KBM-7 (cell line): ENCODE measurements at regions not wholly inside any gene's neighbourhood (a gene's known extent, or its start where the extent isn't known, plus 50 kb on each side); places are given as distances from the start of the nearest gene placed in this dataset.
"Not testable (repeated sequence)": the region's sequence is repeated elsewhere in the genome, so short reads cannot be mapped to it uniquely, and the experiment has no call there.

Experiments
- DNase-seq: peaks from one replicate; pipeline ENCODE4 v3.0.0-alpha.2; 2015
- in situ Hi-C: fragments of 300-500 bp; cut with MboI; formaldehyde crosslinking; loops from 2 replicates; pipeline ENCODE4 v1.14.3; 2020; ENCODE audit warnings: low sequenced_read_pairs, low pct_unique_long_range_greater_than_20kb, mixed read lengths

DNA sequence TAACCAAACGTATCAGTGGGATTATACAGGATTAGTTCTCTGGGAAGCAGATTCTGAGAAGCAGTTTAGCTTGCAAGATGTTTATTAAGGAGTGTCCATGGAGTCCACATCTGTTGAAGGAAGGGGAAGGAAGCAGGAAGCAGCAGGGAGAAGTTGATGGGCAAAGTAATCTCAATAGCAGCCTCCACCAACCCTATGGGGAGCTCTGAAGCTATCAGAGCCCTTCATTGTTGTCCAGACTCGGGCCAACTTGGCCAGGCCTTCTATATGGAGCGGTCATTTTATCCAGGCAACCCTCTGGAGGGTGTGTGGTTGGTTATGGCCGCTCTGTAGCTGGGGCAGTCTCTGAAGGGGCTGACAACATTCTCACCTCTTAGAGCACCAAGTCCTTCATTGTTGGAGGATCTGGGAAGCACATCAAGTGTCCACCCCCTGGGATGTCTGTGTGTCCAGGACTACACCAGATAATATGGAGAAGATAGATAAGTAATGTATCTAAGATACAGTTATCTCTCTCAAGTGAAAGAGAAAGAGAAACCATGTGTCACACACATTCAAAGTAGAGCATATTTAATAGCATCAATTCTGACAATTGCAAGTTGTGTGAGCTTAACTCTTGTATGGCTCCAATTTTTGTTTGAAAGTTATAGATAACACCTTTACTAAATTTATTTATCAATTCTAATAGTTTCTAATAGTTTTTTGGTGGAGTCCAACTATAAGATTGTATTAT, 101.7 kb upstream of the TRIM77 start:
- in situ Hi-C loops = no loop called here

DNA sequence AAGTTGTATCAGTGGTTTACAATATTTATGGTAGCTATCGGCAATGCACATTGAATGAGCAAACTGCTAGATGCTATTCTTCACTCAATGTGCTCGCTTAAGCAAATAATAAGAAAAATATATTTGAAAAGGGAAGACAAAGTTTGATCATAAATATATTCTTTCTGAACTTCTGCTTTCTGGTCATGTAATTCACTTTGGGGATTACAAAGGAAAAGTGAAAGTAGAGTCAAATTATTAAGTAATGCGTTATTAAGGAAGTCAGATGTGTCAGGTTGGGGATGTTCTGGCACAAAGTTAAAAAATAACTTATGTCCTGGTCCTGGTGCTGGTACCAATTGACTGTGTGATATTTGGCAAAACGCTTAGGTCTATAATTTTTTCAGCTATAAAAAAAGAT, 98.0 kb upstream of the TRIM77 start:
- in situ Hi-C loops = no loop called here
- DNase-seq = no peak

More for the DNA sequence above, 101.7 kb upstream of the TRIM77 start:
- no peak for DNase-seq

DNA sequence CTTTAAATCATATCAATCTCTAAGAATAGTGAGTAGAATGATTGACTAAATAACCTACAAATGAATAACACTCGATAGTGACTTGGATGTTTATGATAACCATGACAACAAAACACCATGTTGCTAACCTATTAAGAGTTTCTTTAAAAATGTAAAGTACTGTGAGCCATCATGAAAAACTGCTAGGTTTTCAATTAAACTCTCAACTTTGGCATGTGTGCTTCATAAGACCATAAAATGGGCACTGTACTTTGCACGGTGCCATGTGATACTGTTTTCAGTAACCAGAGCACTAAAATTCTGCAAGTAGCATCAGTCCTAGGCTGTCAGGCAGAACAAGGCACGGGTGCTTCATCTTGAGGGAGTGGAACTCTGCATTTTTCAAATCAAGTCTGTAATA, 96.2 kb upstream of the TRIM77 start:
- DNase-seq = no peak
- in situ Hi-C loops = no loop called here

DNA sequence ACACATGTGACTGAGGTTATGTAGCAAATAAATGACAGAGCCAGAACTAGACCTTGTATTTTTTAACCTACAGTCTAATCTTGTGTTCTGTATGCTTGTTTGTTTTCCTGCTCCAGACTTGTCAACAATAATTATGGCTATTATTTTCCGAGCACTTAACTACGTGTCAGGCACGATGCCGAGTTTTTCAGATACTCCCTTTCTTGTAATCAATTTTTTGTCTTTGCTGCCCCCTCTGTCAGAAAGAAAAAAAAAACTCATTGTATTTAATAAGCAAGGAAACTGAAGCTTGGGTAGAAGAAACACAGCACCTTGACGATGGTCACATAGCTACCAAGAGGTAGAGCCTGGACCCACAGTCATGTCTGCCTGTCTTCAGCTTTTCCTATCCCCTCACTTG, 95.7 kb upstream of the TRIM77 start:
- in situ Hi-C loops, DNase-seq: not testable (repeated sequence)

DNA sequence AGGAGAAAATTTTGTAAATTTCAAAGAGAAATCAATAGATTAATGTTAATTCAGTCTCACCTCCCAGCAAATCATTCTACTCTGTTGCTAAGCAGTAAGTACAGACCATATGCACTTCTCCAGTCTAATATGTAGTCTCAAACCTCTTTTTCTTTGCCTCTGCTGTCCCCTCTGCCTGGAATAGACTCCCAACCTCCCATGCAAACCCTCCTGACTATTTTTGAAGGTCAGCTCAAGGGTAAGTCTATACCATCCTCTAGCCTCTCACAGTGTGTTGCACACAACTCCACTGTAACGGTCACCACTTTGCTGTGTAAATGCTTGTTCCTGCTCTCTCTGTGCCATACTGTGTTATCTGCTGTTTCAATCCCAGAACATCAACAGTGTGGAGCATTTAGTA, 94.5 kb upstream of the TRIM77 start:
- in situ Hi-C loops = not testable (repeated sequence)

DNA sequence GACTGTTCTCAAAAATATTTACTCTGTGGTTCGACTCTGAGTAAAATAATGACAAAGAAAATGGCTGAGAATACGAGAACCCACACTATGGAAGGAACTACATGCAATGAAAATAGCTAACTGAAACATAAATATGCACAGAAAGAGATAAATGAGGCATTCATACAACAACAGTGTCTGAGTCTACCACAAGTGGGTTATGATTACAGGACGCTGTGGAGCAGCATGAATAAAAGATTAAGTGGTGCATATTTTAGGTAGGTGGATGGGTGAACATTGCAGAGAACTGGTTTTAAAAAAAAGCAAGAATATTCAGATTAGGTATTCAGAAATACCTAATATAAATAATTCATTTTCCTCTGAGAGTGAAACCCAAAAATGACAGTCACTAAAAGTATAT, 93.9 kb upstream of the TRIM77 start:
- in situ Hi-C loops, DNase-seq: not testable (repeated sequence)

More for the DNA sequence above, 94.5 kb upstream of the TRIM77 start:
- DNase-seq = not testable (repeated sequence)

DNA sequence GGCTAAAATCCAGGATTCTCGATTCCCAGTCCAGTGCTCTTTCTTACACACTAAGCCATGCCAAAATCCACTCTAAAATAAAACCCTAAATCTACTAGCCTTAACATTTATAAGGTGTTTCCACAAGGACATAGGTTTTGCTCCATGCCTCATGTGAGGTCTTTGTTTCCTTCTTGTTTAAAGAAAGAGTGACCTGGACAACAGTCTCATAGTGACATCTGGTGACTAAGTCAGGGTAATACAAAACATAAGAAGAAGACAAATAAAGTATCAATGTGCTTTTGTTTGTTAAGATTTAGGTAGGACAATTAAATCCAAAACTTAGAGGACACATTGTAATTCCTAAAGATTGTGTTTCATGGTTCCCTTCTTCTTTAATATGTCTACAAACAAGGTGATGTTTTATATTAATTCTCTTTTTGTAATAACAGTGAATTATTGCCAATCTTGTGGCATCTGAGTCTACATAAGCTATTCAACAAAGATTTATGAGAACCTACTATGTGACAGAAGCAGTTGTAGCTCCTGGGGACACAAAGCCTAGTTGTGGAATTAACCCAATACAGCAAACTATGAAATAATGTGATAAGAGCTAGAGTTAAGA, 93.0 kb upstream of the TRIM77 start:
- in situ Hi-C loops = not testable (repeated sequence)
- DNase-seq = peak; percentile 2

DNA sequence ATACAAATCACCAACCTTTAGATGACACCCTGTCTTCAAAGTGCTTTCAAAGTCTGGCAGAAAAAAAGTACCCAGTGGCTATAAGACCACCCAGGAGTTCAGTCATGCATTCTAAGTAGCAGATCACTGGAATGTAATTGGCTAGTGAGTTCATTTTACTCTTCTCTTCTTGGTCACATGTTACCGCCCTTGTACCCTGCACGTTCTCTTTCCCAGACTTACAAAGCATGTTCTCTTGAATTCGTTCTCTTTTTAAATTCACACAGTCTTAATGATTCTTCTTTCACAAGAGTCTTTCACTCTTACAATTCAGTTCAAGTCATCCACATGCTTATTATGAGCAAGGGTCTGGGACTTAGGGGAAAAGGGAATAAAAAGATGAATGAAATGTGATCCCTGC, 89.4 kb upstream of the TRIM77 start:
- DNase-seq, in situ Hi-C loops: not testable (repeated sequence)

DNA sequence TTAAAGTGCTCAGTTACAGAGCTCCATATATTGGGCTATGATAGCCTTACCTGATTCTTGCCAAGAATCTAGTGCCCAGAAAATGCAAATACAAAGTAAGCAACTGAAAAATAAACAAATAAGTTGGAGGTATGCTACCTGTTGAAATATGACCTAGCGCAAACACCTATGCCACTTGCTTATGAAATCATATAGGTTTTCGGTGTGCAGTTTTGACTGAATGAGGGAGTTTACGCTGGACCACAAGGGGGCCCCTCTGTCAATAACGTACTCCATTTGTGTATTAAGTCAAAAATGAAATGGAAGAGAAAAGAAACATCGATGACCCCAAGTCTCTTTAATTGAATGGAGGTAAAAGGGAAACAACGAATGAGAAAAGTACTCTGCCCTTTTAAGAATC, 84.9 kb upstream of the TRIM77 start:
- no peak for DNase-seq
- in situ Hi-C loops = no loop called here

DNA sequence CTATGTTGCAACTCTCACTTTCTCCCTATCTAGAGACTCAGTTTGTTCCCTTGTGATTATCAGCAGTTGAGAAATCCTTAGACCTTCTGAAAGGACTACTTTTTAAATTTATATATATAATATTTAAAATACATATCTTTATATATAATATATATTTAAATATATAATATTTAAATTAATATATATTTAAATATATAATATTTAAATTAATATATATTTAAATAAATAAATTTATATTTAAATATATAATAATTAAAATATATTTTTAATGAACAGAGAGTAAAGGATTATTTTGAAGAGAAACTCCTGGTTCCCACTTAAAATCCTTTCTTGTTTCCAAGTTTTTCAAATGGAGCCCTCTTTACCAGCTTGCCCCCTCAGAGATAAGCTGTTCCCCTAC, 83.7 kb upstream of the TRIM77 start:
- in situ Hi-C loops = no loop called here

DNA sequence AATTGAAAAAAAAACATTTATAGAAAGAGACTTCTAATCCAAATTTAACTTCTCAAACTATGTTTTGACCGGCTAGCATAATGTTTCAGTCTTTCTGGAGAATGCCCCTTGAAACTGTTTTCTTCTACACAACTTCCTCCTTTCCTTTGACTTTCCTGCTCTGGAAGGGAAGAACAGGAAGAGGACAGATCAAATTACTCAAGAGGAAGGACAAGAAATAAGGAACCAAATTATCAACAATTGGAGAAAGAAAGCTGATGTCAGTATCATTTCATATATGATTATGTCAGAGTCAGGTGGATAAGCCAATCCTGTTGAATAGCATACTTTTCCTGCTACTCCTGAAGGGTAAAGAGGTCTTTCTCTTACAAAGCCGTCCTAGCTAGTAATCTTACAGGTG, 83.2 kb upstream of the TRIM77 start:
- peak; percentile 42 for DNase-seq
- in situ Hi-C loops = not testable (repeated sequence)

More for the DNA sequence above, 83.7 kb upstream of the TRIM77 start:
- no peak for DNase-seq

DNA sequence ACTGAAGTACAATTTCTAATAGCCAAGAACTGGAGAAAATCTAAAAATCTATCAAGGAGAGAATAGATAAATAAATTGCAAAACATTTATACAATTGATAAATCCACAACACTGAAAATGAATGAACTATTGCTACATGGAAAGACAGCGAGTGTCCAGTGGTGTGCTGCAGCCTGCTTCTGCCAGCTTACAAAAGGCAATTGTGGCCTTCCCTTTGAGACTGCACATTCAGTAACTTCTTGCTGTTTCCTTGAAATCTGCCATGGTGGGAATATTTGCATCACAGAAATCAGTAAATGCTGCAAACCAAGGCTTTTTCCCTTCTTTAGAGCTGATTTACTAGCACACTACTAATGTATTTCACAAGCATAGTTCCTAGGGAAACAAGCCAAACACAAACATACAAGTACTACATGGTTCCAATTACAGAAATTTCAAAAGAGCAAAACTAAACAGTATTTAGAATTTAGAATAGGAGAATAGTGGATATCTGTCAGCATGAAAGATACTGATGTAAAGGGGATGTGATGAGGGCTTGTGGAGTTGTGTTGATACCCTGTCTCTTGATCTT, 76.9 kb upstream of the TRIM77 start:
- DNase-seq = no peak
- in situ Hi-C loops = no loop called here

DNA sequence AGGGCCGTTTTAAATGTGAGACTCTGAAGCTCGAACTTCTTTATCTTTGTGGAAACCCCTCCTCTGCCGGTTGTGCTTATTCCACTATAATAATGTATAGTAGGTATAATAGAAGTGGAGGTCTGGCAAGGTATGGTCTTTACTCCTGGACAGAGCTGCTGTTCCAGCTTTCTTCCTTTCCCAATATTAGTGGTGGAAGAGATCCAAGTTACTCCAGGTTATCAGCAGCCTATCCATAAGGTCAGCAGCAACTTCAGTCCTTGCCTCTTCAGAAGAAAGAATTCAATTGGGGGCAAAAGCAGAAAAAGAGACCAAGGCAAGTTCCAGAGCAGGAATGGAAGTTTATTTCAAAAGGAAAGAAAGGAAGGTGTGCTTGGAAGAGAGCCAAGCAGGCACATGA, 69.3 kb upstream of the TRIM77 start:
- DNase-seq, in situ Hi-C loops: not testable (repeated sequence)

DNA sequence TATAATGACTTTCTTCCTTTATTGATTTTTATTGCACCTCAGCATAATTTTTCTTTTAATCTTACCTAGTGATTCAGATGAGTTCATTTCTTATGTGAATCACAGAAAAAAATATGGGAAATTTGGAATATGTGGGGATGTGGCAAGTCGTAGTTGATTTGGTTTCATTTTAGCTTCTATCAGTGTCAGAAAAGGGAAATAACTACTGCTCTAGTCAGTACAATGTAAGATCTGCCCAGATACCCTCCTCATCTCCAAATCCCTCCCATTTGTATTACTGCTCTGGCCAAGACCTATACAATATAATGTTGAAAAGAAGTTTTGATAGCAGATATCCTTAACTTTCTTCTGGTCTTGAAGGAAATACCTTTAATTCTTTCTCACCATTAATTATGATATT, 61.9 kb upstream of the TRIM77 start:
- DNase-seq, in situ Hi-C loops: not testable (repeated sequence)

DNA sequence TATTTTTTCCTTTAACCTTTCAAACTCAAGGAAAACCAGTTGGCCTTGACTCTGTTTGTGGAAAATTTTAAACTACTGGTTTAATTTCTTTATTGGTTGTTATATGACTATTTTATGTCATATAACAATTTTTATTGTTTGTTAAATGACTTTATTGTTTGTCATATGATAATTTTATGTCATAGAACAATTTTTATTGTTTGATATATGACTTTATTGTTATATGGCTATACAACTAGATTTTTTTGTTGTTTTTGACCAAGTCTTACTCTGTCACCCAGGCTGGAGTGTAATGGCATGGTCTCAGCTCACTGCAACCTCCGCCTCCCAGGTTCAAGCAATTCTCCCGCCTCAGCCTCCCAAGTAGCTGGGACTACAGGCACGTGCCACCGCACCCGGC, 61.1 kb upstream of the TRIM77 start:
- in situ Hi-C loops, DNase-seq: not testable (repeated sequence)

DNA sequence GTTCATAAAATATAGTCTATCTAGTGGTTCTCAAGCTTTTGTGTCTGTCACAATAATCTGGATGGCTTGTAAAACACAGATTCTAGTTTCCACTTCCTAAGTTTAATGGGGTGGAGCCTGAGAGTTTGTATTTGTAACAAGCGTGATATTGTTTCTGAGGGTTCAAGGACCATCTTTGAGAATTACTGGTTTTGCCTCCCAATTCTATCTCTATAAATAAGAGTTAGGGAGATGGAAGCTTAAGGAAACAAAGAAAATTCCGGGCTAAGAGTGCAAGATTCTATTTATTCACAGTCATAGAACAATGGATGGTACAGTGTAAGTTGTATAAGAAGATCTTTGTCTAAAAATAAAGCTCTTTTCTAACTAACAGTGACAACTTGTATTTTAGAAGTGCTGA, 55.4 kb upstream of the TRIM77 start:
- DNase-seq, in situ Hi-C loops: not testable (repeated sequence)

DNA sequence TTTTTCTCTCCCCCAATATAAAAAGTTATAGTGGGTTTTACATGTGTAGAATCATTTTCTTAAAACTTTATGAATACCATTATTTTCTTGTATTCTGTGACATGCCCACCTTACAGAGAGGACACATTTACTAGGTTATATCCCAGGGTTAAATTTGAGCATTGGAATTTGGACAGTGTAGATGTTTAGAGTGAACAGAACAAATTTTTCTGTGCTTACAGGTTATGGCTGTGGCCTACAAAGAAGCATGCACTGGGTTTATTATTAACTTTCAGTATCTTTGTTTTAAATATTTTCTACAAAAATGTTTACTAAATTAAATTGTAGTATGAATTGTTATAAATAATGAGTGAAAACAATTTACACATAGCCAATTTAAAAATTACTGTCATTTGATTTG, 51.3 kb upstream of the TRIM77 start:
- DNase-seq, in situ Hi-C loops: not testable (repeated sequence)

DNA sequence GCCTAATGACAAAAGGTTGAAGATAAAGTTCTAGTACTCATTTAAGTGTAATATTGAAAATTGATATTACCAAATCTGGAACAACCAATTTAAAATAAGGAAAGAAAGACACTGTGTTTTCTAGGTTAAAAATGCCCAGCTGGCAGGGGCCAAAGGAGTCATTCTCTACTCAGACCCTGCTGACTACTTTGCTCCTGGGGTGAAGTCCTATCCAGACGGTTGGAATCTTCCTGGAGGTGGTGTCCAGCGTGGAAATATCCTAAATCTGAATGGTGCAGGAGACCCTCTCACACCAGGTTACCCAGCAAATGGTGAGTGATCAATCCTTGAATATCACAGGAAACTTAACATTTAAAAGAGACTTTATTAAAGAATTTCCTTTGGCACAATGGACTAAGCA, 50.7 kb upstream of the TRIM77 start:
- in situ Hi-C loops, DNase-seq: not testable (repeated sequence)

DNA sequence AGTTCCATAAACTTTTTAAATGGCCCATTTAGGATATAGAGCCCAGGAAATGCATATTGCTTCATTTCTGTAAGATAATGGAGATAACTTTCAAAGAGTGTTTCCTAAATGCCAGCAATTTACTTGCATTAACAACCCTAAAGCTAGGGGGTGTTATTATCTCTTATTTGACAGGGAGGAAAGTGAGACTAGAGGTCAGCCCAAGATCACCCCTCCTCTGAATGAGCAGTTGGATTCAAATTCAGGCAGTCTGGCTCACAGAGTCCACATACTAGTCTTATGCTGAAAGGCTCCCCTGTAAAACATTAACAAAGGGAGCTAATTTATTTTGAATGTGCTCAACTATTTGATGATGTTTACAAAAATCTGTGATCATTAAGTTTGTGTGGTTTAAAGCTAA, 49.9 kb upstream of the TRIM77 start:
- DNase-seq = no peak
- in situ Hi-C loops = no loop called here
